ENCODE measurements at regions not wholly inside any gene's neighbourhood (a gene's known extent, or its start where the extent isn't known, plus 50 kb on each side); places are given as distances from the start of the nearest gene placed in this dataset.

DNA sequence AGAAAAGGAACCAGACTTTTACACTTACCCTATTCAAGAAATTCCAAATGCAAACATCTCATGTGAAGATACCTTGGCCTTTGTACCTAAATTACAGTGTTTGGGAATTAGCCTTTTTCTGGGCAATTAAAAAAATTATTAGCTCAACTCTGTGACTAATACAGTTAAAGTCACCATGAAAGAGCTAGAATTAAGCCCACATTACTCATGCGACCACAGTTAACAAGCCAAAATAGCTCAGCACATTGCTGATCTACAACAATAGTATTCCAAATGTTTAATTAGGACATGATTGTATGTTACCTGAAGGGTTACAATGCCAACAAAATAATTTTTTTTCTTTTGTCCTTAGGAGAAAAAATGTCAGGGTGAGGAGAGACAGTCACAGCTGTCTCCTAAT lies 263.6 kb upstream of the GPC6 start:
- no peak overlapping the region for H3K4me2 ChIP-seq (ENCODE audit: low read length)
- H3K9ac ChIP-seq (ENCODE audit: low read length): no peak overlapping the region
- TF ChIP-seq, protein P1, sequence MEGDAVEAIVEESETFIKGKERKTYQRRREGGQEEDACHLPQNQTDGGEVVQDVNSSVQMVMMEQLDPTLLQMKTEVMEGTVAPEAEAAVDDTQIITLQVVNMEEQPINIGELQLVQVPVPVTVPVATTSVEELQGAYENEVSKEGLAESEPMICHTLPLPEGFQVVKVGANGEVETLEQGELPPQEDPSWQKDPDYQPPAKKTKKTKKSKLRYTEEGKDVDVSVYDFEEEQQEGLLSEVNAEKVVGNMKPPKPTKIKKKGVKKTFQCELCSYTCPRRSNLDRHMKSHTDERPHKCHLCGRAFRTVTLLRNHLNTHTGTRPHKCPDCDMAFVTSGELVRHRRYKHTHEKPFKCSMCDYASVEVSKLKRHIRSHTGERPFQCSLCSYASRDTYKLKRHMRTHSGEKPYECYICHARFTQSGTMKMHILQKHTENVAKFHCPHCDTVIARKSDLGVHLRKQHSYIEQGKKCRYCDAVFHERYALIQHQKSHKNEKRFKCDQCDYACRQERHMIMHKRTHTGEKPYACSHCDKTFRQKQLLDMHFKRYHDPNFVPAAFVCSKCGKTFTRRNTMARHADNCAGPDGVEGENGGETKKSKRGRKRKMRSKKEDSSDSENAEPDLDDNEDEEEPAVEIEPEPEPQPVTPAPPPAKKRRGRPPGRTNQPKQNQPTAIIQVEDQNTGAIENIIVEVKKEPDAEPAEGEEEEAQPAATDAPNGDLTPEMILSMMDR (IDR thresholded peaks at IDR 0.05; ENCODE audit: low read depth, low read length): no peak
- no peak for TF ChIP-seq EZH2phosphoT487 (IDR thresholded peaks at IDR 0.05; ENCODE audit: low read depth)
- no peaks in the 10 kb centered on the region for H3K36me3 ChIP-seq (replicated peaks; ENCODE audit: low read depth, low read length)
- H4K20me1 ChIP-seq (ENCODE audit: insufficient read depth, low read length): no peaks in the 10 kb centered on the region
- H3K27me3 ChIP-seq (ENCODE audit: low read depth, low read length): no peaks in the 10 kb centered on the region
- H3K79me2 ChIP-seq (ENCODE audit: low read length): no peaks in the 10 kb centered on the region
- no peak overlapping the region for H2AFZ ChIP-seq (ENCODE audit: low read depth, low read length)
- H3K9me3 ChIP-seq (ENCODE audit: insufficient read depth, low read length): no peaks in the 10 kb centered on the region
- no peak overlapping the region for H3K27ac ChIP-seq (ENCODE audit: low read length)
- no peaks in the 10 kb centered on the region for H3K4me1 ChIP-seq (ENCODE audit: low read length)
- H3K4me3 ChIP-seq (ENCODE audit: low read length): no peak overlapping the region

DNA sequence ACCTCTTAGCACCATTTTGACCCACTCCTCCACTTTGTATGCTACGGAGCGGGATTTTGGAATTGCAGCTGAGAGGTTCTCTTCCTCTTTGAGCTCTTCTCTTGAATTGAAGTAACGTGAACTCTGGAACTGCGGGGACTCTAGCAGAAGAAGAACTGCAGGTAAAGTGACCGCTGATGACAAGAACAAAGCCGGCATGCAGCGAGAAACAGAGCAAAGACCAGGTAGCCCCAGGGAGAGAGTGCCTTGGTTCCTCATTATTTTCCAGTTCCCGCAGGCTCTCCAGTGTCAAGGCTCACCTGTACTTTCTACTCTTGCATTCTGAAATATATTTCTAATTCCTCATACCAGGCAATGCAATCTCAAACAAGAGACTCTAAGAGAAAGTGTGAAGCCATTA lies 260.3 kb upstream of the GPC6 start:
- H3K27me3 ChIP-seq (ENCODE audit: low read depth, low read length): no peaks in the 10 kb centered on the region
- H2AFZ ChIP-seq (ENCODE audit: low read depth, low read length): no peak overlapping the region
- H3K36me3 ChIP-seq (replicated peaks; ENCODE audit: low read depth, low read length): no peaks in the 10 kb centered on the region
- no peaks in the 10 kb centered on the region for H3K4me1 ChIP-seq (ENCODE audit: low read length)
- no peak overlapping the region for H3K27ac ChIP-seq (ENCODE audit: low read length)
- no peak overlapping the region for H3K9ac ChIP-seq (ENCODE audit: low read length)
- no peak overlapping the region for H3K4me3 ChIP-seq (ENCODE audit: low read length)
- no peak overlapping the region for H3K4me2 ChIP-seq (ENCODE audit: low read length)
- TF ChIP-seq, protein P1 (IDR thresholded peaks at IDR 0.05; ENCODE audit: low read depth, low read length): no peak
- no peak for TF ChIP-seq EZH2phosphoT487 (IDR thresholded peaks at IDR 0.05; ENCODE audit: low read depth)
- no peaks in the 10 kb centered on the region for H4K20me1 ChIP-seq (ENCODE audit: insufficient read depth, low read length)
- H3K79me2 ChIP-seq (ENCODE audit: low read length): no peaks in the 10 kb centered on the region
- H3K9me3 ChIP-seq (ENCODE audit: insufficient read depth, low read length): no peaks in the 10 kb centered on the region

DNA sequence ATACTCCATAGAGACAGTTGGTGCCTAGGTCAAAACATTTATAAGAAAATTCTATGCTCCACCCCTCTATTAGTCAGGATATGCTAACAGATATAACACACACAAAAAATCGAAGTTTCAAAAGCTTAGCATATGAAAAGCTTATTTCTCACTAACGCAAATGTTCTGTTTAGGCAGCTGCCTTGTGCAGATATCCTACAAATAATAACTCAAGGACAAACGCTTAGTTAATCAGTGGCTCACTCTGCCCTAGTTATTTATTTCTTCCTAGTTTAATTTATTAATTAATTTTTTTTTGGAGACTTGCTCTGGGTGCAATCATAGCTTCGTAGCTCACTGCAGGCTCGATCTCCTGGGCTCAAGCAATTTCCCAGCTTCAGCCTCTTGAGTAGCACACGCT lies 259.7 kb upstream of the GPC6 start:
- Histone ChIP-seq H3K27ac (ENCODE audit: low read length) (no peak overlapping the region), H3K9ac (ENCODE audit: low read length) (no peak overlapping the region), H4K20me1 (ENCODE audit: insufficient read depth, low read length) (no peaks in the 10 kb centered on the region), H3K27me3 (ENCODE audit: low read depth, low read length) (no peaks in the 10 kb centered on the region), H3K36me3 (replicated peaks; ENCODE audit: low read depth, low read length) (no peaks in the 10 kb centered on the region), H3K4me2 (ENCODE audit: low read length) (no peak overlapping the region), H3K4me3 (ENCODE audit: low read length) (no peak overlapping the region), H2AFZ (ENCODE audit: low read depth, low read length) (no peak overlapping the region), H3K4me1 (ENCODE audit: low read length) (no peaks in the 10 kb centered on the region), H3K79me2 (ENCODE audit: low read length) (no peaks in the 10 kb centered on the region), H3K9me3 (ENCODE audit: insufficient read depth, low read length) (no peaks in the 10 kb centered on the region)
- TF ChIP-seq, protein P1 (IDR thresholded peaks at IDR 0.05; ENCODE audit: low read depth, low read length): no peak
- TF ChIP-seq EZH2phosphoT487 (IDR thresholded peaks at IDR 0.05; ENCODE audit: low read depth): no peak

DNA sequence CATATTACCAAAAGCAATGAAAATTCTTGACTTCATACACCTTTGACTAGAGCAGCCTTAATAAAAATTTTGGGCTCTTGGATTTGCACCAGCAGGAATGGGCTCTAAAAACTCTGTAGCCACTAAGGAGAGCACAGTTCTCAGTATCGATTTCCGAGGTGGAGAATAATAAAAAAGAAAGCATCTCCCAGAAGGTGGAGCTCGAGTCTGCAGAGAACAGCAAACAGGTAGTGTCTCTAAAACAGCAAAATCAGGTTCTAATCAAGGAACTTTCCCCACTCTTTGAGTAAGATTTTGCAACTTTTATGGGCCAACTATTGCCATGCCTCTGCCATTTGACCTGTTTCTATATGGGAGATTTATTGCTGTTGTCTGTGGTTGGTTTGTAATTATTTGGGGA lies 258.7 kb upstream of the GPC6 start:
- H3K27me3 ChIP-seq (ENCODE audit: low read depth, low read length): no peaks in the 10 kb centered on the region
- no peak overlapping the region for H3K9ac ChIP-seq (ENCODE audit: low read length)
- TF ChIP-seq EZH2phosphoT487 (IDR thresholded peaks at IDR 0.05; ENCODE audit: low read depth): no peak
- TF ChIP-seq, protein P1 (IDR thresholded peaks at IDR 0.05; ENCODE audit: low read depth, low read length): peak; percentile 60

More for the DNA sequence above, 258.7 kb upstream of the GPC6 start:
- Histone ChIP-seq H4K20me1 (ENCODE audit: insufficient read depth, low read length) (no peaks in the 10 kb centered on the region), H3K36me3 (replicated peaks; ENCODE audit: low read depth, low read length) (no peaks in the 10 kb centered on the region), H3K9me3 (ENCODE audit: insufficient read depth, low read length) (no peaks in the 10 kb centered on the region), H3K4me1 (ENCODE audit: low read length) (no peaks in the 10 kb centered on the region), H2AFZ (ENCODE audit: low read depth, low read length) (no peak overlapping the region), H3K27ac (ENCODE audit: low read length) (no peak overlapping the region), H3K4me2 (ENCODE audit: low read length) (no peak overlapping the region; the same call in 1 of the 2 replicates), H3K79me2 (ENCODE audit: low read length) (no peaks in the 10 kb centered on the region), H3K4me3 (ENCODE audit: low read length) (no peak overlapping the region)
